ENCODE measurements at regions not wholly inside any gene's neighbourhood (a gene's known extent, or its start where the extent isn't known, plus 50 kb on each side); places are given as distances from the start of the nearest gene placed in this dataset.

DNA sequence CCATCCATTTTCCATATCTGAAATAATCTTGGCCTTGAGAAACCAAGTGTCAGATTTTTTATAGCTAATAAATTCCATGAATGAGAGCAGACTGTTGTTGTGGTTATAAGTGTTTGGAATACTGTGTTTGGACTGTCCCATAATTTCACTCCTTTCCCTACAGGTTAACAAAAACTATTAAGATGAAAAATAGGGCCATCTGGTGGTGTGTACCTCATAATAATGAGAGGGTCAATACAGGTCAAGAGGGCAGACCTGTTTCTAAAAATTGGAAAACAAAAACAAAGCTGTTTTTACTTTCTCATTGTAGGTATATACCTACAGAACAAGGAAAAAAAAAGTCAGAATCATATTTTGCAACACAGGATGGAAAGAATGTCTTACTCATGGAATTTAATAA, 553.8 kb upstream of the SGO1 start:
- TF ChIP-seq, protein P1, sequence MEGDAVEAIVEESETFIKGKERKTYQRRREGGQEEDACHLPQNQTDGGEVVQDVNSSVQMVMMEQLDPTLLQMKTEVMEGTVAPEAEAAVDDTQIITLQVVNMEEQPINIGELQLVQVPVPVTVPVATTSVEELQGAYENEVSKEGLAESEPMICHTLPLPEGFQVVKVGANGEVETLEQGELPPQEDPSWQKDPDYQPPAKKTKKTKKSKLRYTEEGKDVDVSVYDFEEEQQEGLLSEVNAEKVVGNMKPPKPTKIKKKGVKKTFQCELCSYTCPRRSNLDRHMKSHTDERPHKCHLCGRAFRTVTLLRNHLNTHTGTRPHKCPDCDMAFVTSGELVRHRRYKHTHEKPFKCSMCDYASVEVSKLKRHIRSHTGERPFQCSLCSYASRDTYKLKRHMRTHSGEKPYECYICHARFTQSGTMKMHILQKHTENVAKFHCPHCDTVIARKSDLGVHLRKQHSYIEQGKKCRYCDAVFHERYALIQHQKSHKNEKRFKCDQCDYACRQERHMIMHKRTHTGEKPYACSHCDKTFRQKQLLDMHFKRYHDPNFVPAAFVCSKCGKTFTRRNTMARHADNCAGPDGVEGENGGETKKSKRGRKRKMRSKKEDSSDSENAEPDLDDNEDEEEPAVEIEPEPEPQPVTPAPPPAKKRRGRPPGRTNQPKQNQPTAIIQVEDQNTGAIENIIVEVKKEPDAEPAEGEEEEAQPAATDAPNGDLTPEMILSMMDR (IDR thresholded peaks at IDR 0.05; ENCODE audit: low read length): peak; percentile 15; the same call in 1 of the 2 replicates
- no peak for TF ChIP-seq EZH2 (optimal IDR thresholded peaks at IDR 0.05; ENCODE audit: low read depth, low read length)
- TF ChIP-seq EZH2phosphoT487 (IDR thresholded peaks at IDR 0.05; ENCODE audit: low read length): no peak
- H3K27ac ChIP-seq (ENCODE audit: low read length): no peak overlapping the region
- H2AFZ ChIP-seq (ENCODE audit: low read length): 0 out of 2 replicates have a peak overlapping the region, but pooled peaks have one; percentile 33

DNA sequence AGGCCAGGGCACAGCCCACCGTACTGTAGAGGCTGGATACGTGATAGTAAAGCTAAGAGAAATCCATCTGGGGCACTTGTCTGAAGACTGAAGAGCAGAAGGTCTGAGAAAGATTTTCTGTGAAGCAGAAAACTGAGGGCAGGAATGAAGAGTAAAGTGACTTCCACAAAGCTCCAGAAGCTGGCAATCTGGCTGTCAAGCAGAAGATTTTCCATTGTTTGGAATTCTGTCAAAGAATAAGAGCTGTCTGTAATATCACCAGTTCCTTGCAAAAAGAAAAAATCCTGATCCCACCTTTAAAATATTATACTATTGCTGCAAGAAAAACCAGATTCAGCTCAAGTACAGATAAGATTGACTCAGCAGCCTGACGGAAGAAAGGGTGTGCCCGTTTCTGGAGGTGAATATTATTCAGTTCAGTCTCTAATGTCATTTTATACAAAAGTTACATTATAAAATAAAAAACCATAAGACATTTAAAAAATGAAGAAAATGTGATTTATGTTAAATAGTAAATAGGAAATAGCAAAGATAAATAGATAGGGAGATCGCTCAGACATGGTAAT, 550.4 kb upstream of the SGO1 start:
- H3K27me3 ChIP-seq (replicated peaks; ENCODE audit: insufficient read depth, low read length): no peaks in the 10 kb centered on the region
- no peak overlapping the region for H3K4me2 ChIP-seq (ENCODE audit: low read depth, low read length)
- no peaks in the 10 kb centered on the region for H3K9me2 ChIP-seq (replicated peaks; ENCODE audit: insufficient read depth, low read length)
- H3K79me2 ChIP-seq (ENCODE audit: low read length): no peaks in the 10 kb centered on the region
- no peak overlapping the region for H3K9ac ChIP-seq (ENCODE audit: low read length)
- H2AFZ ChIP-seq (ENCODE audit: low read length): no peak overlapping the region
- no peak overlapping the region for H3K27ac ChIP-seq (ENCODE audit: low read length)
- no peak overlapping the region for H3K4me3 ChIP-seq (ENCODE audit: low read length)
- TF ChIP-seq EZH2phosphoT487 (IDR thresholded peaks at IDR 0.05; ENCODE audit: low read length): no peak
- TF ChIP-seq EZH2 (optimal IDR thresholded peaks at IDR 0.05; ENCODE audit: low read depth, low read length): no peak
- TF ChIP-seq, protein P1 (IDR thresholded peaks at IDR 0.05; ENCODE audit: low read length): no peak
- H3K36me3 ChIP-seq (replicated peaks; ENCODE audit: insufficient read depth, low read length): no peaks in the 10 kb centered on the region
- no peaks in the 10 kb centered on the region for H4K20me1 ChIP-seq (ENCODE audit: insufficient read depth, low read length)
- no peaks in the 10 kb centered on the region for H3K9me3 ChIP-seq (replicated peaks; ENCODE audit: insufficient read depth, low read length)
- no peaks in the 10 kb centered on the region for H3K4me1 ChIP-seq (ENCODE audit: low read length)
- no peaks in the 10 kb centered on the region for H3F3A ChIP-seq (ENCODE audit: insufficient read depth, low read length)
- DNase-seq: no peak

More for the DNA sequence above, 553.8 kb upstream of the SGO1 start:
- no peaks in the 10 kb centered on the region for H4K20me1 ChIP-seq (ENCODE audit: insufficient read depth, low read length)
- H3K4me1 ChIP-seq (ENCODE audit: low read length): no peaks in the 10 kb centered on the region
- no peak overlapping the region for H3K9ac ChIP-seq (ENCODE audit: low read length)
- H3K4me2 ChIP-seq (ENCODE audit: low read depth, low read length): peak overlapping the region; percentile 44
- DNase-seq: peak; percentile 26
- no peaks in the 10 kb centered on the region for H3K36me3 ChIP-seq (replicated peaks; ENCODE audit: insufficient read depth, low read length)
- H3K27me3 ChIP-seq (replicated peaks; ENCODE audit: insufficient read depth, low read length): no peaks in the 10 kb centered on the region
- H3K9me3 ChIP-seq (replicated peaks; ENCODE audit: insufficient read depth, low read length): no peaks in the 10 kb centered on the region
- no peaks in the 10 kb centered on the region for H3F3A ChIP-seq (ENCODE audit: insufficient read depth, low read length)
- H3K79me2 ChIP-seq (ENCODE audit: low read length): no peaks in the 10 kb centered on the region
- no peak overlapping the region for H3K4me3 ChIP-seq (ENCODE audit: low read length)
- no peaks in the 10 kb centered on the region for H3K9me2 ChIP-seq (replicated peaks; ENCODE audit: insufficient read depth, low read length)

DNA sequence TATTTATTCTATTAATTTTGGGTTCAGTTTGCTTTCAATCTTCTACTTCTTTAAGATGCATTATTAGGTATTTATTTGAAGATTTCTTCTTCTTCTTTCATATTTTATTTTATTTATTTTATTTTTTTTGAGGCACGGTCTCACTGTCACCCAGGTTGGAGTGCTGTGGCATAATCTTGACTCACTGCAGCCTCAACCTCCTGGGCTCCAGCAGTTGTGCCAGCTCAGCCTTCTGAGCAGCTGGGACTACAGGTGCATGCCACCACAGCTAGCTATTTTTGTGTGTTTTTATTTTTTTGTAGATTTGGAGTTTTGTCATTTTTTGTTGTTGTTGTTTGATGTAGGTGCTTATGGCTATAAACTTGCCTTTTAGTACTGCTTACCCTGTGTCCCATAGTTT, 543.2 kb upstream of the SGO1 start:
- Histone ChIP-seq H3K27ac (ENCODE audit: low read length) (no peak overlapping the region), H2AFZ (ENCODE audit: low read length) (no peak overlapping the region), H3K36me3 (replicated peaks; ENCODE audit: insufficient read depth, low read length) (no peaks in the 10 kb centered on the region), H4K20me1 (ENCODE audit: insufficient read depth, low read length) (no peaks in the 10 kb centered on the region), H3K4me3 (ENCODE audit: low read length) (no peak overlapping the region), H3K4me2 (ENCODE audit: low read depth, low read length) (no peak overlapping the region), H3K9me2 (replicated peaks; ENCODE audit: insufficient read depth, low read length) (no peaks in the 10 kb centered on the region), H3K4me1 (ENCODE audit: low read length) (no peaks in the 10 kb centered on the region), H3K79me2 (ENCODE audit: low read length) (no peaks in the 10 kb centered on the region), H3K9ac (ENCODE audit: low read length) (no peak overlapping the region), H3F3A (ENCODE audit: insufficient read depth, low read length) (no peaks in the 10 kb centered on the region), H3K27me3 (replicated peaks; ENCODE audit: insufficient read depth, low read length) (no peaks in the 10 kb centered on the region), H3K9me3 (replicated peaks; ENCODE audit: insufficient read depth, low read length) (no peaks in the 10 kb centered on the region)
- TF ChIP-seq, protein P1 (IDR thresholded peaks at IDR 0.05; ENCODE audit: low read length): no peak
- no peak for TF ChIP-seq EZH2 (optimal IDR thresholded peaks at IDR 0.05; ENCODE audit: low read depth, low read length)
- TF ChIP-seq EZH2phosphoT487 (IDR thresholded peaks at IDR 0.05; ENCODE audit: low read length): no peak
- DNase-seq: peak; percentile 51
